HCT116 (cell line): ENCODE measurements at regions not wholly inside any gene's neighbourhood (a gene's known extent, or its start where the extent isn't known, plus 50 kb on each side); places are given as distances from the start of the nearest gene placed in this dataset.

ENCODE experiments used
- CTCF ChIP-seq, 3 experiments: fragments of 200-600 bp in 1 of 3; sonication (generic) in 1 of 3; IDR thresholded peaks in 2 of 3; conservative IDR thresholded peaks in 1 of 3; 2 replicates each; pipeline ENCODE4 v1.5.1; 2012 to 2017; ENCODE audit warnings: low read depth in 2 of 3, low read length in 2 of 3, antibody characterized with exemption in 1 of 3, borderline replicate concordance in 1 of 3, control low read depth in 1 of 3, mild to moderate bottlenecking in 1 of 3, mixed read lengths in 1 of 3, mixed run types in 1 of 3, moderate library complexity in 1 of 3; ENCODE audit not compliant: insufficient read depth in 1 of 3
- ELF1 ChIP-seq: IDR thresholded peaks from 2 replicates; pipeline ENCODE4 v1.6.1; 2012; ENCODE audit warnings: low read depth, borderline replicate concordance
- EZH2 ChIP-seq: fragments of 200-600 bp; sonication (generic); IDR thresholded peaks from 2 replicates; pipeline ENCODE4 v1.6.1; 2017; ENCODE audit warnings: antibody characterized with exemption, mixed run types
- FOSL1 ChIP-seq: IDR thresholded peaks from 2 replicates; pipeline ENCODE4 v1.6.1; 2012; ENCODE audit warnings: low read depth
- JUND ChIP-seq: IDR thresholded peaks from 2 replicates; pipeline ENCODE4 v1.6.1; 2012
- MAX ChIP-seq: IDR thresholded peaks from 2 replicates; pipeline ENCODE4 v1.6.1; 2012
- POLR2A ChIP-seq: IDR thresholded peaks from 2 replicates; pipeline ENCODE4 v1.7.0; 2011; ENCODE audit warnings: borderline replicate concordance; ENCODE audit not compliant: insufficient read depth, insufficient read length; ENCODE audit errors: extremely low read depth
- POLR2AphosphoS5 ChIP-seq: IDR thresholded peaks from 2 replicates; pipeline ENCODE4 v1.6.1; 2011; ENCODE audit warnings: mild to moderate bottlenecking, low read depth, low read length, moderate library complexity
- RAD21 ChIP-seq: IDR thresholded peaks from 2 replicates; pipeline ENCODE4 v1.6.1; 2012; ENCODE audit warnings: low read depth, mild to moderate bottlenecking
- REST ChIP-seq: IDR thresholded peaks from 2 replicates; pipeline ENCODE4 v1.6.1; 2012; ENCODE audit warnings: low read depth

- TF ChIP-seq RAD21 (no peak), EZH2 (no peak), ELF1 (no peak), CTCF (IDR thresholded peaks at IDR 0.05 in 2 of 3, conservative IDR thresholded peaks at IDR 0.05 in 1 of 3; ENCODE audit: borderline replicate concordance in 1 of 3, insufficient read depth in 1 of 3, low read depth in 2 of 3, low read length in 2 of 3) (peak in 2 of 3 experiments; percentile 40 to 52; a peak in 3 of 6 replicates), POLR2A (no peak), JUND (no peak), POLR2AphosphoS5 (no peak), FOSL1 (no peak), REST (no peak), MAX (no peak)
Observed at GRCh38 chr13:31967155-31967554, 64.4 kb upstream of the FRY start.
